ENCODE measurements at regions not wholly inside any gene's neighbourhood (a gene's known extent, or its start where the extent isn't known, plus 50 kb on each side); places are given as distances from the start of the nearest gene placed in this dataset.

GRCh38 chr2:103616891-103617290 is 855.1 kb downstream of the TMEM182 start:
- TF ChIP-seq CTCF (IDR thresholded peaks at IDR 0.05): no peak
- TF ChIP-seq POLR2A (IDR thresholded peaks at IDR 0.05): no peak
- no peak overlapping the region for H3K27ac ChIP-seq
- H3K27me3 ChIP-seq: no peaks in the 10 kb centered on the region
- WGBS, 4 donors: 83 to 91% (median 87%) methylated on average over 2 to 4 of the region's 4 CpGs
- intact Hi-C loops (cut with DNase I): no loop called here
- no peak overlapping the region for H3K4me3 ChIP-seq
- H3K4me1 ChIP-seq (replicated peaks in 1 of 2): no peaks in the 10 kb centered on the region
- peaks cover 0 to 10% (median 0%) of the 10 kb centered on the region in 3 donors for H3K9me3 ChIP-seq (replicated peaks in 1 of 3)
- no peaks in the 10 kb centered on the region for H3K36me3 ChIP-seq (replicated peaks in 1 of 2)
- DNase-seq: no peak

- no peak overlapping the region for H3K4me3 ChIP-seq
- no peak for DNase-seq
- H3K27me3 ChIP-seq: no peaks in the 10 kb centered on the region
- no peaks in the 10 kb centered on the region for H3K4me1 ChIP-seq (replicated peaks in 1 of 2)
- intact Hi-C loops (cut with DNase I): no loop called here
- WGBS, 4 donors: 70 to 80% (median 78%) methylated on average over 2 of the region's 2 CpGs
- TF ChIP-seq POLR2A (IDR thresholded peaks at IDR 0.05) (no peak), CTCF (IDR thresholded peaks at IDR 0.05) (no peak)
- H3K27ac ChIP-seq: no peak overlapping the region
- H3K36me3 ChIP-seq (replicated peaks in 1 of 2): no peaks in the 10 kb centered on the region
- peaks cover 0 to 12% (median 0%) of the 10 kb centered on the region in 3 donors for H3K9me3 ChIP-seq (replicated peaks in 1 of 3)
Observed at GRCh38 chr2:103618112-103618511, 856.3 kb downstream of the TMEM182 start.

- H3K4me1 ChIP-seq (replicated peaks in 1 of 2): no peaks in the 10 kb centered on the region
- no peaks in the 10 kb centered on the region for H3K27me3 ChIP-seq
- WGBS, 4 donors: 26 to 43% (median 33%) methylated on average over 1 of the region's 1 CpG
- no peak for TF ChIP-seq CTCF (IDR thresholded peaks at IDR 0.05)
- no peak for TF ChIP-seq POLR2A (IDR thresholded peaks at IDR 0.05)
- H3K4me3 ChIP-seq: no peak overlapping the region
- H3K9me3 ChIP-seq (replicated peaks in 1 of 3): no peaks in the 10 kb centered on the region
- intact Hi-C loops (cut with DNase I): no loop called here
- DNase-seq: no peak
- no peaks in the 10 kb centered on the region for H3K36me3 ChIP-seq (replicated peaks in 1 of 2)
- H3K27ac ChIP-seq: no peak overlapping the region
Observed at GRCh38 chr2:103627301-103627700, 865.5 kb downstream of the TMEM182 start.

DNA sequence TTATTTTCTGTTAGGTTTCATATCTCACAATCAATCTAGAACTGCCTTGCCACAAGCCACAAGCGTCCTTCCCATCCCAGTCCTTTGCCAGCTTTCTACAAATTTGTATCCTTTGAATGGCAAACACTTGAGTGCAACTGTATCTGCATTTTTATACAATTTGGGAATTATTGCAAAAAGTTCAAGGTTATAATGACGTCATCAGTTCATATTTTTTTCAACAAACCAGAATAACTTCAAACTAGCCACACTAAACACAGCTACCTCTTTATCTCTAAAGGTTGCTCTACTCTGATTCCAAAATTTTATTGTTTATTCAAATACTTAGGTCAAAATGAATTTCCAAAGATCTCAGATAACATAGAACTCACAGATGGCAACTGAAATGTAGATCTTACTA is 877.1 kb downstream of the TMEM182 start:
- TF ChIP-seq POLR2A (IDR thresholded peaks at IDR 0.05) (no peak), CTCF (IDR thresholded peaks at IDR 0.05) (no peak)
- intact Hi-C loops (cut with DNase I): no loop called here
- H3K36me3 ChIP-seq (replicated peaks in 1 of 2): no peaks in the 10 kb centered on the region
- H3K4me1 ChIP-seq (replicated peaks in 1 of 2): no peaks in the 10 kb centered on the region
- no peak overlapping the region for H3K27ac ChIP-seq
- WGBS, 4 donors: 9 to 24% (median 13%) methylated on average over 2 of the region's 2 CpGs
- H3K9me3 ChIP-seq (replicated peaks in 1 of 3): no peaks in the 10 kb centered on the region
- H3K4me3 ChIP-seq: no peak overlapping the region
- DNase-seq: no peak
- no peaks in the 10 kb centered on the region for H3K27me3 ChIP-seq

All from adrenal gland (tissue), 9 donors.